ENCODE measurements at regions not wholly inside any gene's neighbourhood (a gene's known extent, or its start where the extent isn't known, plus 50 kb on each side); places are given as distances from the start of the nearest gene placed in this dataset.

- Histone ChIP-seq H4K8ac (ENCODE audit: low read depth, low read length) (no peak overlapping the region), H2AK5ac (ENCODE audit: low read depth, low read length) (peak overlapping the region; percentile 65), H3K14ac (ENCODE audit: low read length) (no peak overlapping the region), H2BK12ac (ENCODE audit: low read length) (no peak overlapping the region), H2AFZ (ENCODE audit: low read length) (no peak overlapping the region), H2BK15ac (ENCODE audit: low read length) (peak overlapping the region; percentile 30), H3K27me3 (ENCODE audit: control insufficient read depth in 3 of 3, insufficient read depth in 3 of 3, low read depth in 1 of 3, low read length in 3 of 3) (peaks cover 0 to 6% (median 0%) of the 10 kb centered on the region in 3 experiments), H3K27ac (replicated peaks; ENCODE audit: low read length) (no peak overlapping the region), H3K36me3 (replicated peaks in 1 of 2; ENCODE audit: control insufficient read depth in 2 of 2, insufficient read depth in 2 of 2, low read length in 2 of 2) (no peaks in the 10 kb centered on the region), H3K18ac (ENCODE audit: low read length) (peak overlapping the region; percentile 82), H3K79me1 (ENCODE audit: low read depth, low read length) (no peaks in the 10 kb centered on the region), H3K4ac (ENCODE audit: low read length) (no peak overlapping the region), H3K9ac (ENCODE audit: low read depth, low read length, poor library complexity) (peak overlapping the region; percentile 60), H2BK5ac (ENCODE audit: low read length) (no peak overlapping the region), H3K9me3 (replicated peaks in 1 of 2; ENCODE audit: control insufficient read depth in 2 of 2, insufficient read depth in 1 of 2, low read depth in 1 of 2, low read length in 2 of 2) (peaks cover 0 to 1% of the 10 kb centered on the region in 2 donors), H2BK120ac (ENCODE audit: low read depth, low read length) (no peak overlapping the region), H3K4me3 (ENCODE audit: low read length in 2 of 2) (no peak overlapping the region), H3K4me2 (ENCODE audit: insufficient read depth, low read length, poor library complexity, severe bottlenecking) (no peak overlapping the region), H3K23ac (ENCODE audit: low read depth, low read length, poor library complexity) (peak overlapping the region; percentile 56), H3K4me1 (ENCODE audit: control insufficient read depth in 2 of 2, insufficient read depth in 1 of 2, low read depth in 1 of 2, low read length in 2 of 2) (no peaks in the 10 kb centered on the region), H4K91ac (ENCODE audit: low read depth, low read length, poor library complexity) (no peak overlapping the region)
- DNase-seq (ENCODE audit: low spot score) = no peak
- no CpG with 5 or more reads among the region's 10 CpGs for WGBS, 2 donors (ENCODE audit: extremely low coverage in 2 of 2, insufficient read length in 2 of 2, insufficient replicate concordance in 1 of 2)
Observed at GRCh38 chr7:156175003-156175402, 362.7 kb upstream of the SHH start.

GRCh38 chr7:156174428-156174827 lies 362.2 kb upstream of the SHH start:
- no peak overlapping the region for H2BK5ac ChIP-seq (ENCODE audit: low read length)
- H3K79me1 ChIP-seq (ENCODE audit: low read depth, low read length) = no peaks in the 10 kb centered on the region
- H2BK15ac ChIP-seq (ENCODE audit: low read length) = no peak overlapping the region
- H4K8ac ChIP-seq (ENCODE audit: low read depth, low read length) = no peak overlapping the region
- peaks cover 0 to 1% of the 10 kb centered on the region in 2 donors for H3K4me1 ChIP-seq (ENCODE audit: control insufficient read depth in 2 of 2, insufficient read depth in 1 of 2, low read depth in 1 of 2, low read length in 2 of 2)
- H3K23ac ChIP-seq (ENCODE audit: low read depth, low read length, poor library complexity) = no peak overlapping the region
- DNase-seq (ENCODE audit: low spot score) = no peak
- H3K27me3 ChIP-seq (ENCODE audit: control insufficient read depth in 3 of 3, insufficient read depth in 3 of 3, low read depth in 1 of 3, low read length in 3 of 3) = peaks cover 0 to 6% (median 0%) of the 10 kb centered on the region in 3 experiments
- H2AFZ ChIP-seq (ENCODE audit: low read length) = no peak overlapping the region
- no peak overlapping the region for H3K4ac ChIP-seq (ENCODE audit: low read length)
- peaks cover 0 to 1% of the 10 kb centered on the region in 2 donors for H3K9me3 ChIP-seq (replicated peaks in 1 of 2; ENCODE audit: control insufficient read depth in 2 of 2, insufficient read depth in 1 of 2, low read depth in 1 of 2, low read length in 2 of 2)
- peak overlapping the region; percentile 26 for H2AK5ac ChIP-seq (ENCODE audit: low read depth, low read length)
- H2BK12ac ChIP-seq (ENCODE audit: low read length) = no peak overlapping the region
- H3K14ac ChIP-seq (ENCODE audit: low read length) = no peak overlapping the region
- H3K4me2 ChIP-seq (ENCODE audit: insufficient read depth, low read length, poor library complexity, severe bottlenecking) = no peak overlapping the region
- H3K4me3 ChIP-seq (ENCODE audit: low read length in 2 of 2) = no peak overlapping the region
- H2BK120ac ChIP-seq (ENCODE audit: low read depth, low read length) = no peak overlapping the region
- no peak overlapping the region for H4K91ac ChIP-seq (ENCODE audit: low read depth, low read length, poor library complexity)
- no peak overlapping the region for H3K27ac ChIP-seq (replicated peaks; ENCODE audit: low read length)
- H3K9ac ChIP-seq (ENCODE audit: low read depth, low read length, poor library complexity) = no peak overlapping the region
- no peaks in the 10 kb centered on the region for H3K36me3 ChIP-seq (replicated peaks in 1 of 2; ENCODE audit: control insufficient read depth in 2 of 2, insufficient read depth in 2 of 2, low read length in 2 of 2)
- no CpG with 5 or more reads among the region's 17 CpGs for WGBS, 2 donors (ENCODE audit: extremely low coverage in 2 of 2, insufficient read length in 2 of 2, insufficient replicate concordance in 1 of 2)
- no peak overlapping the region for H3K18ac ChIP-seq (ENCODE audit: low read length)

GRCh38 chr7:156173748-156174353 lies 361.6 kb upstream of the SHH start:
- no peak overlapping the region for H2AFZ ChIP-seq (ENCODE audit: low read length)
- H4K91ac ChIP-seq (ENCODE audit: low read depth, low read length, poor library complexity) = no peak overlapping the region
- no peak overlapping the region for H2BK12ac ChIP-seq (ENCODE audit: low read length)
- H3K27ac ChIP-seq (replicated peaks; ENCODE audit: low read length) = no peak overlapping the region
- no peak overlapping the region for H3K4ac ChIP-seq (ENCODE audit: low read length)
- no peak overlapping the region for H3K4me2 ChIP-seq (ENCODE audit: insufficient read depth, low read length, poor library complexity, severe bottlenecking)
- peak overlapping the region; percentile 38 for H3K18ac ChIP-seq (ENCODE audit: low read length)
- peaks cover 0 to 1% of the 10 kb centered on the region in 2 donors for H3K9me3 ChIP-seq (replicated peaks in 1 of 2; ENCODE audit: control insufficient read depth in 2 of 2, insufficient read depth in 1 of 2, low read depth in 1 of 2, low read length in 2 of 2)
- H4K8ac ChIP-seq (ENCODE audit: low read depth, low read length) = no peak overlapping the region
- no peak overlapping the region for H3K9ac ChIP-seq (ENCODE audit: low read depth, low read length, poor library complexity)
- H3K27me3 ChIP-seq (ENCODE audit: control insufficient read depth in 3 of 3, insufficient read depth in 3 of 3, low read depth in 1 of 3, low read length in 3 of 3) = peaks cover 0 to 6% (median 0%) of the 10 kb centered on the region in 3 experiments
- no peak overlapping the region for H2BK5ac ChIP-seq (ENCODE audit: low read length)
- no peak overlapping the region for H3K23ac ChIP-seq (ENCODE audit: low read depth, low read length, poor library complexity)
- H3K4me3 ChIP-seq (ENCODE audit: low read length in 2 of 2) = no peak overlapping the region
- no peak overlapping the region for H2BK15ac ChIP-seq (ENCODE audit: low read length)
- no peaks in the 10 kb centered on the region for H3K36me3 ChIP-seq (replicated peaks in 1 of 2; ENCODE audit: control insufficient read depth in 2 of 2, insufficient read depth in 2 of 2, low read length in 2 of 2)
- DNase-seq (ENCODE audit: low spot score) = no peak
- H3K4me1 ChIP-seq (ENCODE audit: control insufficient read depth in 2 of 2, insufficient read depth in 1 of 2, low read depth in 1 of 2, low read length in 2 of 2) = peaks cover 0 to 2% of the 10 kb centered on the region in 2 donors
- H3K14ac ChIP-seq (ENCODE audit: low read length) = no peak overlapping the region
- H2AK5ac ChIP-seq (ENCODE audit: low read depth, low read length) = peak overlapping the region; percentile 26
- no peak overlapping the region for H2BK120ac ChIP-seq (ENCODE audit: low read depth, low read length)
- H3K79me1 ChIP-seq (ENCODE audit: low read depth, low read length) = no peaks in the 10 kb centered on the region
- no CpG with 5 or more reads among the region's 18 CpGs for WGBS, 2 donors (ENCODE audit: extremely low coverage in 2 of 2, insufficient read length in 2 of 2, insufficient replicate concordance in 1 of 2)

- no peak overlapping the region for H3K4me2 ChIP-seq (ENCODE audit: insufficient read depth, low read length, poor library complexity, severe bottlenecking)
- H3K4ac ChIP-seq (ENCODE audit: low read length) = no peak overlapping the region
- H4K8ac ChIP-seq (ENCODE audit: low read depth, low read length) = no peak overlapping the region
- no peak overlapping the region for H2BK120ac ChIP-seq (ENCODE audit: low read depth, low read length)
- H3K23ac ChIP-seq (ENCODE audit: low read depth, low read length, poor library complexity) = no peak overlapping the region
- no peak overlapping the region for H3K4me3 ChIP-seq (ENCODE audit: low read length in 2 of 2)
- WGBS, 2 donors (ENCODE audit: extremely low coverage in 2 of 2, insufficient read length in 2 of 2, insufficient replicate concordance in 1 of 2) = no CpG with 5 or more reads among the region's 13 CpGs
- no peaks in the 10 kb centered on the region for H3K79me1 ChIP-seq (ENCODE audit: low read depth, low read length)
- H3K36me3 ChIP-seq (replicated peaks in 1 of 2; ENCODE audit: control insufficient read depth in 2 of 2, insufficient read depth in 2 of 2, low read length in 2 of 2) = no peaks in the 10 kb centered on the region
- H4K91ac ChIP-seq (ENCODE audit: low read depth, low read length, poor library complexity) = no peak overlapping the region
- no peak overlapping the region for H2BK12ac ChIP-seq (ENCODE audit: low read length)
- H3K9me3 ChIP-seq (replicated peaks in 1 of 2; ENCODE audit: control insufficient read depth in 2 of 2, insufficient read depth in 1 of 2, low read depth in 1 of 2, low read length in 2 of 2) = peaks cover 0 to 1% of the 10 kb centered on the region in 2 donors
- no peak overlapping the region for H3K14ac ChIP-seq (ENCODE audit: low read length)
- no peak overlapping the region for H2BK5ac ChIP-seq (ENCODE audit: low read length)
- peaks cover 0 to 3% (median 0%) of the 10 kb centered on the region in 3 experiments for H3K27me3 ChIP-seq (ENCODE audit: control insufficient read depth in 3 of 3, insufficient read depth in 3 of 3, low read depth in 1 of 3, low read length in 3 of 3)
- no peak overlapping the region for H2BK15ac ChIP-seq (ENCODE audit: low read length)
- peaks cover 0 to 2% of the 10 kb centered on the region in 2 donors for H3K4me1 ChIP-seq (ENCODE audit: control insufficient read depth in 2 of 2, insufficient read depth in 1 of 2, low read depth in 1 of 2, low read length in 2 of 2)
- no peak overlapping the region for H3K9ac ChIP-seq (ENCODE audit: low read depth, low read length, poor library complexity)
- H2AFZ ChIP-seq (ENCODE audit: low read length) = no peak overlapping the region
- H2AK5ac ChIP-seq (ENCODE audit: low read depth, low read length) = no peak overlapping the region
- no peak overlapping the region for H3K18ac ChIP-seq (ENCODE audit: low read length)
- H3K27ac ChIP-seq (replicated peaks; ENCODE audit: low read length) = no peak overlapping the region
- no peak for DNase-seq (ENCODE audit: low spot score)
Observed at GRCh38 chr7:156173346-156173745, 361.1 kb upstream of the SHH start.
